ENCODE measurements at regions not wholly inside any gene's neighbourhood (a gene's known extent, or its start where the extent isn't known, plus 50 kb on each side); places are given as distances from the start of the nearest gene placed in this dataset.

DNA sequence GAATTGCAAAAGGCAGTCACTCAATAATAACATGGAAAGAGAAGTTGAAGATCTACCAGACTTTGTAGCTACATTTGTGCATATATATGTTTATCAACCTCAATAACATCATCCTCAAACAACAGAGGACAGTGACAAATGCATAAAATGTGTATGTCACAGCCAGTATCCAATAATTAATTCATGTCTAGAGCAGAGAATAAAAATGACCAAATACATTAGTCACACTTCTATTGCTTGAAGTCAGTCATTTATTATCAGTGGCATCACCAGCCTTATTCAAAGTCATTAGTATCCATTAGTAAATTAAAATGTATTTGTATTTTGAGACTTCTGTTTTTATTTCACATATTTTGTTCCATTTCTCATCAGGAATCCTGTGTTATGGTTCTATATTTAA lies 852.8 kb downstream of the XPNPEP1 start:
- H3K56ac ChIP-seq (replicated peaks; ENCODE audit: insufficient read length, low read depth, low read length), result no peak overlapping the region
- H2BK12ac ChIP-seq (ENCODE audit: low read depth, low read length), result no peak overlapping the region
- H3K14ac ChIP-seq (ENCODE audit: insufficient read length), result no peak overlapping the region
- no peak overlapping the region for H4K91ac ChIP-seq (replicated peaks; ENCODE audit: insufficient read length, low read length)
- H2BK120ac ChIP-seq (replicated peaks; ENCODE audit: low read depth, low read length), result no peak overlapping the region
- no peaks in the 10 kb centered on the region for H4K20me1 ChIP-seq (replicated peaks in 1 of 2; ENCODE audit: control insufficient read depth in 1 of 2, insufficient read depth in 2 of 2, low read length in 2 of 2)
- ChIA-PET CTCF (ENCODE audit: partially characterized antibody) (no interaction called here), POLR2A (ENCODE audit: partially characterized antibody) (no interaction called here)
- no peak overlapping the region for H2BK15ac ChIP-seq (ENCODE audit: low read length)
- no peak overlapping the region for H3K4ac ChIP-seq (replicated peaks; ENCODE audit: insufficient read length, low read depth, low read length)
- H3K27ac ChIP-seq (ENCODE audit: low read depth, low read length), result no peak overlapping the region
- no peak for DNase-seq (ENCODE audit: low read depth in 1 of 2, low spot score in 2 of 2)
- no peaks in the 10 kb centered on the region for H3K4me1 ChIP-seq (replicated peaks in 1 of 4; ENCODE audit: control insufficient read depth in 3 of 4, insufficient read depth in 4 of 4, low read length in 3 of 4)
- no peaks in the 10 kb centered on the region for H3K9me3 ChIP-seq (ENCODE audit: insufficient read depth in 2 of 2, low read depth in 1 of 2, low read length in 1 of 2)
- H2AK5ac ChIP-seq (ENCODE audit: low read depth, low read length), result no peak overlapping the region
- no peak overlapping the region for H3K4me3 ChIP-seq (ENCODE audit: extremely low read depth in 1 of 4, insufficient read depth in 2 of 4, low read depth in 3 of 4, low read length in 4 of 4)
- H3K36me3 ChIP-seq (ENCODE audit: control insufficient read depth in 2 of 4, insufficient read depth in 4 of 4, low read length in 3 of 4), result no peaks in the 10 kb centered on the region
- H4K5ac ChIP-seq (ENCODE audit: insufficient read length, low read depth, low read length), result no peak overlapping the region
- H3K27me3 ChIP-seq (replicated peaks in 1 of 4; ENCODE audit: control insufficient read depth in 3 of 4, extremely low read depth in 1 of 4, insufficient read depth in 3 of 4, low read length in 3 of 4), result no peaks in the 10 kb centered on the region
- no peak overlapping the region for H3K4me2 ChIP-seq (ENCODE audit: insufficient read depth in 1 of 2, low read depth in 2 of 2, low read length in 2 of 2)
- H3K23me2 ChIP-seq (ENCODE audit: low read depth, low read length), result no peaks in the 10 kb centered on the region; the same call in 1 of the 2 replicates
- H3K9ac ChIP-seq (replicated peaks in 1 of 4; ENCODE audit: extremely low read depth in 1 of 4, low read depth in 3 of 4, low read length in 3 of 4), result no peak overlapping the region
- no peak overlapping the region for H2BK20ac ChIP-seq (ENCODE audit: low read length)
- H2BK5ac ChIP-seq (ENCODE audit: low read depth, low read length), result no peak overlapping the region
- TF ChIP-seq JUND (IDR thresholded peaks at IDR 0.05; ENCODE audit: low read length) (no peak), ASH2L (IDR thresholded peaks at IDR 0.05; ENCODE audit: low read length) (no peak), RAD21 (IDR thresholded peaks at IDR 0.05 in 1 of 2, conservative IDR thresholded peaks at IDR 0.05 in 1 of 2; ENCODE audit: low read depth in 2 of 2, low read length in 2 of 2) (no peak)
- no peak overlapping the region for H4K8ac ChIP-seq (ENCODE audit: extremely low read depth, insufficient read depth, low read length)
- FAIRE-seq, result no peak
- no peak overlapping the region for H3K23ac ChIP-seq (ENCODE audit: insufficient read length)
- no peaks in the 10 kb centered on the region for H3K79me2 ChIP-seq (ENCODE audit: control insufficient read depth in 1 of 2, insufficient read depth in 2 of 2, low read length in 2 of 2)
- no peak overlapping the region for H2AFZ ChIP-seq (ENCODE audit: low read length)
- no peak overlapping the region for H3K18ac ChIP-seq (ENCODE audit: extremely low read depth, low read length)
- H3K79me1 ChIP-seq (ENCODE audit: low read depth, low read length), result no peaks in the 10 kb centered on the region
